Activated naive CD4-positive, alpha-beta T cell (primary cell): ENCODE measurements at regions not wholly inside any gene's neighbourhood (a gene's known extent, or its start where the extent isn't known, plus 50 kb on each side); places are given as distances from the start of the nearest gene placed in this dataset.
"Not testable (repeated sequence)": the region's sequence is repeated elsewhere in the genome, so short reads cannot be mapped to it uniquely, and the experiment has no call there.

ENCODE experiments used
- DNase-seq, 4 experiments: peaks; one replicate each; lab custom pipeline; 2025; lab: John Stamatoyannopoulos, UW

GRCh38 chr17:51347851-51348584 lies 87.7 kb downstream of the UTP18 start:
- no peak for DNase-seq

DNA sequence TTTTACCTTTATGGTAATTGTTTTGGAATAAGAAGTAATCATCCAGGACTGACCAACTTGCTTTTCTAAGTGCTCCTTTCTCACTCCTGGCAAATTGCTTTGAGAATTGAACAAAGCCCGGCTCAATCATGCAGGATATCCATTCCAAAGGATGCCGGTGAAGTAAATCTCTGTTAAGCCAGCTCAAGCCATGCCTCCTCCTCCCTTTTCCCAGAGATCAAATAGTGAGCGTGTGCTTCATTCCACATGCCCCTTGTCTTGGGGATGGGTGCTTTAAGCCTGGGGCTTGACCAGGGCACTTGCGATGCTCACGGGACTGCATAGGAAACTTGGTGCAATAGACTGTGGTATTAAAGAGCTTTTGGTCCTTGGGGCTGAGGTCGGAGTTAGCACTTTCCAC lies 90.7 kb downstream of the UTP18 start:
- no peak for DNase-seq

DNA sequence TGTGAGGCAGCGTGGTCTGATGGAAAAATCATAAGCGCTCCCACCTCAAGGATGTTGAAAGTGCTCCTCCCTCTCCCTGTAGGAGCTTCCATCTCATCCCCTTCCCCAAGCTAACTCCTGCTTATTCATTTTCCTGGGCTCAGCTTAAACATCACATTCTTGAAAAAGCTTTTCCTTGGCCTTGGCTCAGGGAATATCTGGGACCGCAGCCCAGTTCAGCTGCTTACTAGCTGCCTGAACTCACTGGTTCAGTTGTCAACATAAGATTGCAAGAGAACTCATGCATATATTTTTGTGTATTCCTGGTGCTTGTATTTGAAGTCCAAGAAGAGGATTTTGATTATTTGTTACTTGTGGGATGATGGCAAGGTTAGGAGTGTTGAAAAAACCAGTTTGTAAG lies 91.5 kb downstream of the UTP18 start:
- no peak for DNase-seq

- DNase-seq, result no peak
These were observed 92.5 kb downstream of the UTP18 start for GRCh38 chr17:51352798-51353197.

DNA sequence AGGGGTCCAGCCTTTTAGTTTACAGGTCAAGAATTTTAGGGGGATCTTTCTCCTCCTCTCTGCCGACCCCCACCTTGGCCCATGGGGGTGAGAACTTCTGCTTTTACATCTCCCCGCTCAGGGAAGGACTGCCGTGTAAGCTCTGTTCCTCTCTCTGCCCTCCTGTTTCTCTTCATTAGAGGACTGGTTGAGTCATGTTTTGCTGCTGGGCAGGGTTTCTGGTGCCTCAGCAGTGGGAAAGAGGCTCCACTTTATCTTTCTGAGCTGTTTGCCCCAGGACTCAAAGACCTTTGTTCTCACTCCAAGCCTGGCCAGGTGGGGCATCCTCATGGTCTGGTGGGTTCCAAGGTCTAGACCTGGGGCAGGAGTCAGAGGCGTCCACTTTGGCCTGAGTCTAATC lies 93.0 kb downstream of the UTP18 start:
- DNase-seq, result no peak

DNA sequence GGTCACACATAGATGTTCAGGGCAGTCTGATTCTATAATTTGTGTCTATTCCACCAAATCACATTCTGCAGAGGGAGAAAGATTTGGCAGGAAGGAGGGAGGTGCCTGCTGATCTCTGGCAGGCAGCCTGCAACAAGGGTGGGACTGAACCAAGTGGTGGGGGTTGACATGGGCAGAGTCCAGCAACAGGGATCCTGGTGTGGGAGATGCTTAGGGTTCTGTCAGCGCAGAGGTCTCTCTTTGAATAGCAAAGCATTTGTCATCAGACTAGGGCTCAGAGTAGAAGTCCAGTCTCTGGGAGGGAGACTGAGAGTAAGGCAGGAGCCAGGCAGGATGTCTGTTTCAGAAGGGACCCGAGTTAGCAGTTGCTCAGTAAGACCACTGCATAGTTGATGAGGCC lies 94.6 kb downstream of the UTP18 start:
- no peak for DNase-seq

- DNase-seq, result no peak
These were observed 95.4 kb downstream of the UTP18 start for GRCh38 chr17:51355441-51356410.

DNA sequence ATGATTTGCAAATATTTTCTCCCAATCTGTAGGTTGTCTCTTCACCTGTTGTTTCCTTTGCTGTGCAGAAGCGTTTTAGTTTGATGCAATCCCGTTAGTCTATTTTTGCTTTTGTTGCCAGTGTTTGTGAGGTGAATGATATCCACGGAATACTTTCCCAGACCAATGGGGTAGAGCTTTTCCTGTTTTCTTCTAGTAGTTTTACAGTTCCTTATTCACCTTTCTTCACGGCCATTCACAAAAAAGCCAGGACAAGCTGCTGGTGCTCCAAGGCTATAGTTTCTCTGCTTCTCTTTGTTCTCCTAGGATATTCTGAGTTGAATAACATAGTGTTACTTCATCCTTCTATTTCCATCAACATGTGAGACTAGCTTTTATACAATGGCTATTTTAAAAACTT lies 98.7 kb downstream of the UTP18 start:
- no peak for DNase-seq

- no peak for DNase-seq
These were observed 102.7 kb downstream of the UTP18 start for GRCh38 chr17:51362811-51363585.

DNA sequence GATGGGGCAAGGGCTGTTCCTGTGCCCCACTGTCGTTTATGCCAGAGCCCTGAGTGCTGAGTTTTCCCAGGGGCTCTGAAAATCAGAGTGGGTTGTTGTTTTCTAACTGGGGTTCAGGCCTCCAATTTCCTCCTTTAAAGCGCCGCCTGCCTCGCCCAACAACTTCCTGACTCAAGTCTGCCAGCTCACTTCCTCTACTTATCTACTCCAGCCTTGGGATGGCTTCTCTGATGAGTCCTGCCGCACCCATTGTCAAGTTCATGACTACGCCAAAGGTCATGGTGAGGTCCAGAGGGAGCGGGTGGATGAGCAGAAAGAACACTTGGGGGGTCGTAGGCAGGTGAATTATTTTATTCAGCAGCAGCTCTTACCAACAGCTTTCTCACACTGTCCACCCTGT lies 104.7 kb downstream of the UTP18 start:
- peak in 1 of 4 experiments; percentile 7 for DNase-seq

- DNase-seq, result no peak
These were observed 106.5 kb downstream of the UTP18 start for GRCh38 chr17:51366866-51367265.

- not testable (repeated sequence) for DNase-seq
These were observed 107.5 kb downstream of the UTP18 start for GRCh38 chr17:51367836-51368235.

- peak in 2 of 4 experiments; percentile 2 to 5 for DNase-seq
These were observed 111.4 kb downstream of the UTP18 start for GRCh38 chr17:51371732-51372151.

GRCh38 chr17:51372345-51373004 lies 112.1 kb downstream of the UTP18 start:
- DNase-seq, result no peak

- no peak for DNase-seq
These were observed 113.3 kb downstream of the UTP18 start for GRCh38 chr17:51373489-51374152.

DNA sequence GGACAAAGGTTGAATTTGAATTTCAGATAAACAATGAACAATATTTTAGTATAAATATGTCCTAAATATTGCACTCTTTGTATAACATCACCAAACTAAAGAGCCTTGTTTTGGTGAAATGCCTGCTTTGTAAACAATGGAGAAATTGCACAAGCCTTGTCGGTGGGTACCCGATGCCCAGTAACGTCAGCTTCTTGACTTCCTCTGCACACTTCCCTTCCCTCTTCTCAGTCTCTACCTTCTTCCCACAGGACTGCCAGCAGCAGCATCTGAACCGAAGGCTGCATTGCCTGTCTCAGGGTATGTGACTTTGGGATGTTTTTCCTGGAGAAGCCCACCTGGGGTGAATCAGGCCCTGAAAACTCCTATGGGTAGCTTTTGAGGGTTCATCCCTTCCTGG lies 113.9 kb downstream of the UTP18 start:
- no peak for DNase-seq

GRCh38 chr17:51375771-51376170 lies 115.4 kb downstream of the UTP18 start:
- DNase-seq, result no peak

GRCh38 chr17:51376739-51377138 lies 116.4 kb downstream of the UTP18 start:
- no peak for DNase-seq

- no peak for DNase-seq
These were observed 120.9 kb downstream of the UTP18 start for GRCh38 chr17:51381262-51381661.

DNA sequence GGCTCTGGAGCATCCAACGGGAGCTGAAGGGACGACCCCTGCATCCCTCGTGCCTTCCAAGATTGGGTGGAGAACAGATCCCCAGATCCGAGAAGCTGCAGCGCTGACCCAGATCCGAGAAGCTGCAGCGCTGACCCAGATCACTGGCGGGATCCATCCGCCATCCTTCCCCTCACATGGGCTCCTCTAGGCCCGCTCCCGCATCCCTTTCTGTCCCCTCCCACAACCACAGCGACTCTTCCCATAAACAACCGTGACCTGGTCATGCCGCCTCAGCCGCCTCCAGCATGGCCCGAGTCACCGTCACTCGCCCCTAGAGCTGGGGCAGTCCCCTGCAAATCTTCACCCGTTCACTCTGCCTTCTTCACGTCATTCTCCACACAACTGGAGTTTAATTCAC lies 124.9 kb downstream of the UTP18 start:
- no peak for DNase-seq

- no peak for DNase-seq
These were observed 127.2 kb downstream of the UTP18 start for GRCh38 chr17:51387582-51387981.
